NCI-H526 treated with DMSO at 0.1 percent for 48 hours (cell line): ENCODE measurements at regions not wholly inside any gene's neighbourhood (a gene's known extent, or its start where the extent isn't known, plus 50 kb on each side); places are given as distances from the start of the nearest gene placed in this dataset.
"Not testable (repeated sequence)": the region's sequence is repeated elsewhere in the genome, so short reads cannot be mapped to it uniquely, and the experiment has no call there.

Experiments used
- DNase-seq: peaks from one replicate; lab custom pipeline; 2025; lab: John Stamatoyannopoulos, UW

DNA sequence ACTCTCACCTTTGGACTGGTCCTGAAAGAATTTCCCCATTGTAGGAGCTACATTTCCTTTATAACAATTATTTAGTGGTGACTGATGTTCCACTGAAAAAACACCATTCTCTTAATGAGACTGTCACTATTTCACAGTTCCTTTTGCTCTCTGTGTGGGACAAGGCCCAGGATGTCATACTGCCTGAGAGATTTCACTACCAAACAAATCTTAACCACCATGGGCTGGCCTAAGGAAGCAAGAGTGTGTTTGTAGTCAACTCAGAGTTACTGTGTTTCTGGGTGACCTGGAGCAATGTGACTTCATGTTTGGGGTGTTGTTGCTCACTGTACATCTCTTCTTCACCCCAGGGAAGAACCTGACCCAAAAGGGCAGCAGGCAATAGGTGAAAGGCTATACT lies 50.1 kb upstream of the ZNF608 start:
- DNase-seq: no peak

DNA sequence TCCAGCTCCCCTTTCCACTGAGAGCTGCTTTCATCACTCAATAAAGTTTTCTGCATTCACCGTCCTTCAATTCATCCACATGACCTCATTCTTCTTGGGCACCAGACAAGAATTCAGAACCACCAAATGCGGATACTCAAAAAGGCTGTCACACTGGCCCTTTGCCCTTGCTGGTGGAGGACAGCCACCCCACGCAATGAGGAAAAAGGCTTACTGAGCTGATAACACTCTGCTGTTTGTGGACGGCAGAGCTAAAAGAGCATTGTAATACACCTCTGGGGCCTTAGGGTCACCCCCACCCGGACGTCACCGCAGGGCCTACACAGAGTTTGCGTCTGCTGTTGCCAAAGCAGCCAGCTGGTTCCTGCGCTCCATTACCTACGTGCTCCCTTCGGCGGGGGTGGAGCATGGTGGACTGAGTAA lies 51.2 kb upstream of the ZNF608 start:
- no peak for DNase-seq

DNA sequence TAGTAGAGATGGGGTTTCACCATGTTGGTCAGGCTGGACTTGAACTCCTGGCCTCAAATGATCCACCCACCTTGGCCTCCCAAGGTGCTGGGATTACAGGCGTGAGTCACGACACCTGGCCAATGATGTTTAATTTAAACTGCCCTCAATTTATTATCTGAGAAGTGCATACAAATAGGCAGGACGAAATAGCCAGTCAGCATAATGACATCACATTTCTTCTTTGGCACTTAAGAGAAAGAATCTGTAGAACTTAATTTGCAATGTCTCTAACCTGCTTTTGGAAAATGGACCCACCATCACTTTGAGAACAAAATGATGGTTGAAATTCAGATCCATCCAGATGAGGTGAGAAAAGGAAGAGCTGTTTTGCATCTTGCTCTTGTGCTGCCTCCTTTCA lies 52.5 kb upstream of the ZNF608 start:
- no peak for DNase-seq

- no peak for DNase-seq
Observed at GRCh38 chr5:124801551-124801950, 55.1 kb upstream of the ZNF608 start.

- DNase-seq: peak; percentile 58
Observed at GRCh38 chr5:124803617-124804323, 57.3 kb upstream of the ZNF608 start.

- DNase-seq: no peak
Observed at GRCh38 chr5:124806026-124806372, 59.6 kb upstream of the ZNF608 start.

GRCh38 chr5:124806373-124807077 lies 60.1 kb upstream of the ZNF608 start:
- DNase-seq: peak; percentile 81

DNA sequence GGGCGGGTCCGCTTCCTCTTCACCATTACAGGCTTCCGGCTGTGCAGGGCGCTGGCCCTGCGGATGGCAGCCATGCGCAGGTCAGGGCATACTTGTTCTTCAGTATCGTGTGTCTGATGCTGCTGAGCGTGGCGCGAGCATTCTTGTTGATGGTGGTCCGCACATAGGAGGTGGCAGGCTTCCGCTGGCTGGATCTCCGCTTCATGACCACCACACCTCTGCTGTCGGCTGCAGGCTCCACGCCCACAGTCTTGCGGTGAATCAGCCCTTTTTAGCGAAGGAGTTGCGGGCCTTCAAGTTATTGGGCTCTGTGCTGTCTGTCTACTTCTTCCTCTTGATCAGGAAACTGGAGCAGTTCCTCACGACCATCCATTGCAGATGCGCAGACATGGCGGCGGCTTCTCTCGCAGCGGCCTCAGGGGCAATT lies 62.4 kb upstream of the ZNF608 start:
- no peak for DNase-seq

GRCh38 chr5:124810396-124811006 lies 64.1 kb upstream of the ZNF608 start:
- DNase-seq: no peak

GRCh38 chr5:124812771-124813358 lies 66.4 kb upstream of the ZNF608 start:
- DNase-seq: no peak

DNA sequence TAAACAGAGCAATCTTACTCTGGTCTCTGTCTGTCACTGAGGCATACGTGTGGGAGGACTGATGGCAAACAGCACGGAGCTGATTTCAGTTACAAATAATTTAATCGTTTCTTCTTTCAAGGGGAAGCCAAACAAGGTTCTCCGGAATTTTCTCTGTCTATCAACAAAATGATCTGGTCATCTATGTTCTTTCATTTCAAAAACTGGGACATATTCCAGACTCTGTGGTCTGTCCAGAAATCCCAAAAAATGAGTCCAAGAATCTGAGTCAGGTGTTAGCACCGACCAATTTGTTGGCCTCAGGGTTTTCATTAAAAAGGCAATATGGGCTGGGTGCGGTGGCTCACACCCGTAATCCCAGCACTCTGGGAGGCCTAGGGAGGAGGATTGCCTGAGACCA lies 69.9 kb upstream of the ZNF608 start:
- DNase-seq: no peak

- DNase-seq: no peak
Observed at GRCh38 chr5:124819201-124819600, 72.8 kb upstream of the ZNF608 start.

GRCh38 chr5:124822647-124823046 lies 76.2 kb upstream of the ZNF608 start:
- no peak for DNase-seq

DNA sequence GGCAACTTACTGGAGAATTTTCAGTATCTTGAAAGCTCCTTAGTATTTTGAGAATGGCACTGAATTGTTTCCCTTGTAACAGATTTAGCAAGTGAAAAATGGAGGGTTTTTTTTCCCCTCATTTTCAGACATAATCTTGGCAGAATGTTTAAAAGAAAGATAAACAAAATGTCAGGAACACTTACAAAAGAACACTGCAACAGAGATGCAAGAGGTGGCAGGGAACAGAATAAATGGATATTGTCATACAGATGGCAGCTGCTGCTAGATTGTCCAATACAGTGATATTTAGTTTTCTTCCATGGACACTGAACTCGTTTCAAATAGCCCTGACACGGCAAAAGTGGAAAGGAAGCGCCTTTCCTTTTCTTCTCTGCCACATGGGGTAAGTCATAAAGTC lies 76.9 kb upstream of the ZNF608 start:
- DNase-seq: no peak

DNA sequence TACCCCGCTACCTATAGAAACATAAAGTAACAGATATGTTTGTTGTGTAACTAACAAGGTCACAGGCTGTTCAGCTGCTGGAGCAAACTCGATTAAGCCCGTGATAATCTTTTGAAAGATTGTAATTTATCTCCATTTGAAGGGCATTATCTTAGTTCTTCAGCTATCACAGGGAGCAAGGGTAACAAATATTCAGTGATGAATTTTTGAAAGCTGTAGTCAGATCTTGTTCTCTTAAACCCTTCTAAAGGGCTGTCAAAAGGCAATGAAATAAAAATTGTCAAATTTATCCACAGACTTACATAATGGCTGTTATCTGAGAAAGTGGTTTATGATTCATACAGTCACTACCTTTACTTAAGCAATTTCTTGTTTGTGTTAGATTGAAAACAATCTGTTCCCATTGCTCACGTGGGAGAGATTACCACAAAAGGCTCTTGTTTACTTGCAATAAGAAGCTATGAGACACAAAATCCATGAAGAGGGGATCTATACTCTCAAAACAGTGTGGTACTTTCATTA lies 78.3 kb upstream of the ZNF608 start:
- DNase-seq: no peak

DNA sequence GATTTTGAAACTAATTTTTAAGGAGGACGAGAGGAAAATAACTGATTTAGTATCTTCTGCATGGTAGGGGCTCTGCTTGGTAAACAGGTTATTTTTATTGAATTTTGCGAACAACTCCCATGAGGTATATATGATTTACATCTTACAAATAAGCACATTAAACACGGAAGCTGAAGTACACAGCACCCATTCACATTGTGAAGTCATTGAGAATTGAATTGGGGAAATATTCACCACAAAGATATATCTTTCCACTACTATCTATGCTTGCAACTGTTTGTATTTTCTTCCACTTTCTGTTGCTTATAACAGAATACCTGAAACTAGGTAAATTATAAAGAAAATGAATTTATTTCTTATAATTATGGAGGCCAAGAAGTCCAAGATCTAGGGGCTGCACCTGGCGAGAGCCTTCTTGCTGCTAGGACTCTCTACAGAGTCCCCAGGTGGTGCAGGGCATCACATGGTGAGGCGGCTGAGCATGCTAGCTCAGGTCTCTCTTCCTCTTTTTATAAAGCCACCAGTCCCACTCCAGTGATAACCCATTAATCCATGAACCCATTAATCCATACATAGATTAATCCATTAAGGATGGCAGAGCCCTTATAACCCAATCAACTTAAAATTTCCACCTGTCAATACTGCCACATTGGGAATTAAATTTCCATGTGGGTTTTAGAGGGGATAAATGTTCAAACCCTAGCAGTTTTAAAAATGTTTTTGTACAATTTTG lies 79.0 kb upstream of the ZNF608 start:
- DNase-seq: no peak

DNA sequence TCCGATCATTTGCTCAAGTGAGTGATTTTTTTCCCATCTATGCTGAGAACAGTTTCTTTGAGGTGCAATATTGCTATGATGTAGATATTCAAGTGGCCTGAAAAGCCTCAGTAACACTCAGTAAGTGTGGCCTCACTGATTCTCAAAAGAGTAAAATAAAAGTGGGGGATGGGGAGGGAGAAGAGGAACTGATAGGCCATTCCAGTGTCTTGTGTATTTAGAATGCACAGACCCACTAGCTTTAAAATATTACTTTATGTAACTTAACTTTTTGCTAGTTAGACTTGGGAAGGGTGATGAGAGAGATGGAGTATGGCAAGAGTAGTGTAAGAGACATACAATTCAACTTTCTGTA lies 79.5 kb upstream of the ZNF608 start:
- no peak for DNase-seq

DNA sequence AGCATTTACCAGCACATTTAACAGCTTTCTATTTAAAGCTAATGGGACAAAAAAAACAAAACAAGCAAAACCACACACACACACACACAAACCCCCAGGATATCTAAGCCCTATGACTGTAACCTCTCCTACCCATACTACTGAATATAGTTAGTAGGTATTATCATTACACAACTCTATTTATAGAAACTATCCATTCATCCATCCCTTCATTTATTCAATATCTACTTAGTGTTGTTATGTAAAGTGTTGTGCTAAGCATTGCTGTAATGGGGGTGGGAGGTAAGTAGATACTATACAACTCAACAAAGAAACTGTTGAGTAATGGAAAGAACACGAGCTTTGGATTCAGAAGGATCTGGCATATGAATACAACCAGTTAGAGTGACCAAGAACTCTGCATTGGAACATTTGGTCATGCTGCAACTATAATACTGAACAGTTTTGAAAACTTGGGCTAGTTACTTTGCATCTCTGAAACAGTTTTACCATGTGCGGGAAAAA lies 82.3 kb upstream of the ZNF608 start:
- no peak for DNase-seq

GRCh38 chr5:124831687-124832240 lies 85.3 kb upstream of the ZNF608 start:
- no peak for DNase-seq

GRCh38 chr5:124832510-124832909 lies 86.1 kb upstream of the ZNF608 start:
- DNase-seq: no peak

DNA sequence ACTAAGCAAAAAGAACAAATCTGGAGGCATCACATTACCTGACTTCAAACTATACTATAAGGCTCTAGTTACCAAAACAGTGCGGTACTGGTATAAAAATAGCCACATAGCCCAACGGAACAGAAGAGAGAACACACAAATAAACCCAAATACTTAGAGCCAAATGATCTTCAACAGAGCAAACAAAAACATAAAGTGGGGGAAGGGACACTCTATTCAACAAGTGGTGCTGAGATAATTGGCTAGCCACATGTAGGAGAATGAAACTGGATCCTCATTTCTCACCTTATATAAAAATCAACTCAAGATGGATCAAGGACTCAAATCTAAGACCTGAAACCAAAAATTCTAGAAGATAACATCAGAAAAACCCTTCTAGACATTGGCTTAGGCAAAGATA lies 89.9 kb upstream of the ZNF608 start:
- not testable (repeated sequence) for DNase-seq
